Type B pancreatic cell (in vitro differentiated cells): ENCODE measurements at regions not wholly inside any gene's neighbourhood (a gene's known extent, or its start where the extent isn't known, plus 50 kb on each side); places are given as distances from the start of the nearest gene placed in this dataset.

Experiments
- DNase-seq: peaks from one replicate; pipeline ENCODE4 v3.0.0; 2021; ENCODE audit warnings: mixed read lengths; ENCODE audit not compliant: unreplicated experiment; ENCODE audit errors: extremely low spot score
- H3K27ac Mint-ChIP-seq: 2 replicates; pipeline ENCODE4 v1.8.0; 2021; ENCODE audit warnings: mild to moderate bottlenecking, mixed read lengths
- H3K27me3 Mint-ChIP-seq: 2 replicates; pipeline ENCODE4 v1.8.0; 2021; ENCODE audit warnings: mixed read lengths
- H3K36me3 Mint-ChIP-seq: 2 replicates; pipeline ENCODE4 v1.8.0; 2021; ENCODE audit warnings: mixed read lengths
- H3K4me1 Mint-ChIP-seq: one replicate; pipeline ENCODE4 v1.8.0; 2021; ENCODE audit warnings: mixed read lengths; ENCODE audit not compliant: unreplicated experiment
- H3K4me3 Mint-ChIP-seq: 2 replicates; pipeline ENCODE4 v1.8.0; 2021; ENCODE audit warnings: mild to moderate bottlenecking, mixed read lengths
- H3K9me3 Mint-ChIP-seq: 2 replicates; pipeline ENCODE4 v1.8.0; 2021; ENCODE audit warnings: mixed read lengths
- TF ChIP-seq, protein P1 (sequence below): fragments of 200-600 bp; sonication (generic); conservative IDR thresholded peaks from 2 replicates; pipeline ENCODE4 v1.5.0; 2021; ENCODE audit warnings: antibody characterized with exemption, mild to moderate bottlenecking

DNA sequence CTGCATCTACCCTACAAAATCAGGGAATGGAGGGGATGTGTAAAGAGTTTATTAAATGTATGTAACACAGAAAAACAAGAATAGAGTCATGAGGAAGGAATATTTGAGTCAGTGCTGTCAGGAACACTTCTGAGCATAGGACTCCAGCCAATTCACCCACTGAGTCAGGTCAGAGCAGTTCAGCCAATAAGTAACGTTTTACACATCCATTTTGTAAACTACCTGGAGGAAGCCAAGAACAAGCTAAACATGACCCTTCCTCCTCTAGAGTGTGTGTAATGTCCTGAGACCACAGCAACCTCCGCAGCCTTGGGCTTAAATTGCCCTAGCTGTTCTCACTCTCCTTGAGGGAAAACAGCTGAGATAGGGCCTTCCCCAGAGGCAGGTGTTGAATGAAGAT lies 691.5 kb upstream of the LRRN3 start:
- DNase-seq: no peak
- H3K36me3 Mint-ChIP-seq: no peaks in the 10 kb centered on the region
- no peaks in the 10 kb centered on the region for H3K9me3 Mint-ChIP-seq
- TF ChIP-seq, protein P1, sequence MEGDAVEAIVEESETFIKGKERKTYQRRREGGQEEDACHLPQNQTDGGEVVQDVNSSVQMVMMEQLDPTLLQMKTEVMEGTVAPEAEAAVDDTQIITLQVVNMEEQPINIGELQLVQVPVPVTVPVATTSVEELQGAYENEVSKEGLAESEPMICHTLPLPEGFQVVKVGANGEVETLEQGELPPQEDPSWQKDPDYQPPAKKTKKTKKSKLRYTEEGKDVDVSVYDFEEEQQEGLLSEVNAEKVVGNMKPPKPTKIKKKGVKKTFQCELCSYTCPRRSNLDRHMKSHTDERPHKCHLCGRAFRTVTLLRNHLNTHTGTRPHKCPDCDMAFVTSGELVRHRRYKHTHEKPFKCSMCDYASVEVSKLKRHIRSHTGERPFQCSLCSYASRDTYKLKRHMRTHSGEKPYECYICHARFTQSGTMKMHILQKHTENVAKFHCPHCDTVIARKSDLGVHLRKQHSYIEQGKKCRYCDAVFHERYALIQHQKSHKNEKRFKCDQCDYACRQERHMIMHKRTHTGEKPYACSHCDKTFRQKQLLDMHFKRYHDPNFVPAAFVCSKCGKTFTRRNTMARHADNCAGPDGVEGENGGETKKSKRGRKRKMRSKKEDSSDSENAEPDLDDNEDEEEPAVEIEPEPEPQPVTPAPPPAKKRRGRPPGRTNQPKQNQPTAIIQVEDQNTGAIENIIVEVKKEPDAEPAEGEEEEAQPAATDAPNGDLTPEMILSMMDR: no peak
- peaks cover 15% of the 10 kb centered on the region for H3K4me1 Mint-ChIP-seq
- no peaks in the 10 kb centered on the region for H3K27me3 Mint-ChIP-seq
- H3K4me3 Mint-ChIP-seq: no peak overlapping the region
- H3K27ac Mint-ChIP-seq: no peak overlapping the region

DNA sequence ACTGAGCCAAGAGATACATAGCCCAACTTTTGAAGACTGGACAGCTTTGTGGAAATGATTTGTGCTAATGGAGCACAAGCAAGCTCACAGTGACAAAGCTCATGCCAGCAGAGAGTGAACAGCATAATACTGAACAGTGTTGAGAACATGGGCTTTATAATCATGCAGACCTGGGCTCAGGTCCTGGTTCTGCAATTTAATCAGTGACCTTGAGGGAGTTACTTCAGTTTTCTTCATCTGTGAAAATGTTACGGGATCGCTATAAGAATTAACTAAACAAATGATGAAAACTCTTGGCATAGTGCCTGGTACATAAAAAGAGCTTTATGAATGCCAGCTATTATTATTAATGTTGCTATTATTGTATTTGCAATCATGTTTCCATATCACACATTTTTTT lies 690.5 kb upstream of the LRRN3 start:
- H3K4me3 Mint-ChIP-seq: no peak overlapping the region
- no peaks in the 10 kb centered on the region for H3K36me3 Mint-ChIP-seq
- TF ChIP-seq, protein P1: no peak
- H3K27me3 Mint-ChIP-seq: no peaks in the 10 kb centered on the region
- DNase-seq: no peak
- H3K27ac Mint-ChIP-seq: no peak overlapping the region
- H3K9me3 Mint-ChIP-seq: no peaks in the 10 kb centered on the region
- H3K4me1 Mint-ChIP-seq: peaks cover 15% of the 10 kb centered on the region

DNA sequence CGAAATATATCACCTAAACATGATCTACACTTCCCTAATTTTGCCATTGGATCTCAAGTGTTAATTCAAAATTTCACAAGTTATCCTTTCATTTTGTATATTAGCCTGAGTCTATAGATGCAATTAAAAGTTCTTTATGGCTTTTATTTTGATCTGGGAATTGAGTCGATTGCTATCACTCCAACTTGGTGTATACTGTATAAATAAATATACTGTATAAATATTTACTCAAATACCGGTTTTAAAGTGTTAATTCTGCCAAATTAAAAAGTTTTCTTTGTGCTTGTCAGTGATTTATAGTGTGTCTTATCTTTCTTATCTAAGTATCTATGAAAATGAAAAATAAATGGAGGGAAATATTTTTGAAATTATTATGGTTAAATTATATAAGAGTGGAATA lies 683.7 kb upstream of the LRRN3 start:
- H3K36me3 Mint-ChIP-seq: no peaks in the 10 kb centered on the region
- no peak for DNase-seq
- H3K4me1 Mint-ChIP-seq: no peaks in the 10 kb centered on the region
- no peak overlapping the region for H3K27ac Mint-ChIP-seq
- TF ChIP-seq, protein P1: no peak
- H3K27me3 Mint-ChIP-seq: no peaks in the 10 kb centered on the region
- peaks cover 5% of the 10 kb centered on the region for H3K9me3 Mint-ChIP-seq
- no peak overlapping the region for H3K4me3 Mint-ChIP-seq

DNA sequence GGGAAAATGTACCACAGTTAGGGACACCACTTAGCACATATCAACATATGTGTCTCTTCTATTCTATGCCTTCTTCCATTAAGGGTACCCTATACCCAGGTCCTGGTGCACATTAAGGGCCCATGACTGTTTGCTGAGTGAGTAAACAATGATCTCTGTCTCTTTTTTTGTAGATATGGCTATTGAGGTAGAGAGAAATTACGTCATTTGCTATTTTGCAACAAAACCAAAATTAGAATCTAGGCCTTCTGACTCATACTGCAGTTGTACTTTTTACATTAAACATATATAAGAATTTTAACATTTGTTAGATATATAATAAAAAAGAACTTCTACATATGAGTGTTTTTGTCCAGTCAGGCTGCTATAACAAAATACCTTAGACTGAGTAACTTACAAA lies 683.2 kb upstream of the LRRN3 start:
- H3K9me3 Mint-ChIP-seq: peaks cover 5% of the 10 kb centered on the region
- TF ChIP-seq, protein P1: no peak
- no peak for DNase-seq
- H3K27ac Mint-ChIP-seq: no peak overlapping the region
- no peaks in the 10 kb centered on the region for H3K27me3 Mint-ChIP-seq
- no peaks in the 10 kb centered on the region for H3K36me3 Mint-ChIP-seq
- H3K4me3 Mint-ChIP-seq: no peak overlapping the region
- no peaks in the 10 kb centered on the region for H3K4me1 Mint-ChIP-seq

DNA sequence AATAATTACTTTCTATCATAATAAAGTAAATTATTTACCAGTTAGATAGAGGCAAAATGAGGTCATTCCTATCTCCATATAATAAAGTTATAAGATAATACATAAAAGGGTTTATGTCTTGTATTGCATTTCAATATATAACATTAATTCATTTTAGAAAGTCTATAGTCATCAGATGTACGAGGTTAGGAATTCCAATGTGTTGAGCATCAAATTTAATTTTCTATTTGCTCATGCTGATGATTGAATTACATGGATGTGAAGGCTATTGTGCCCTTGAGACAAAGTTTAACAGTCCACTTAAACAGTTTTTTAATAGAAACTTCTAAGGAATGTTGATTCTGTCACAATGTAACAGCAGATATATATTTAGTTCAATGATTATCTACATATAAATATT lies 678.3 kb upstream of the LRRN3 start:
- H3K36me3 Mint-ChIP-seq: no peaks in the 10 kb centered on the region
- H3K4me1 Mint-ChIP-seq: peaks cover 7% of the 10 kb centered on the region
- H3K9me3 Mint-ChIP-seq: peaks cover 11% of the 10 kb centered on the region
- H3K27me3 Mint-ChIP-seq: no peaks in the 10 kb centered on the region
- DNase-seq: no peak
- no peak overlapping the region for H3K27ac Mint-ChIP-seq
- H3K4me3 Mint-ChIP-seq: no peak overlapping the region
- TF ChIP-seq, protein P1: no peak

DNA sequence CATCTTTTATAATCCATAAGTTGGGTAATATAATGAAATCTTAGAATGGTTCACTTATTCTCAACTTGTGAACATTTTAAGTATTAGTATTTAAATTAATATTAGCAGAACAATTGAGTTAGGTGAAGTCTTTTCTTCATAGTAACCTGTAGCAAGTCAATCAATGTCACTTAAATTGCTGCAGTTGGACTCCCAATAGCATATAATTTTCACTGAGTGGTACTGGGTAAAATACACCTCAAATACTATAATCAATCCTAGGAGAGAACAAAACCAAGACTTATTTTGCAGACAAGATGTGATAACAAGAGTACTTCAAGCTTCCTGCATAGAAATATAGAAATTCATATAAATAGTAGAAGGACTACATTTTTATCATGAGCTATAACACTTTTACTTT lies 677.9 kb upstream of the LRRN3 start:
- Mint-ChIP-seq H3K4me1 (peaks cover 7% of the 10 kb centered on the region), H3K9me3 (peaks cover 11% of the 10 kb centered on the region), H3K4me3 (no peak overlapping the region), H3K36me3 (no peaks in the 10 kb centered on the region), H3K27ac (no peak overlapping the region), H3K27me3 (no peaks in the 10 kb centered on the region)
- TF ChIP-seq, protein P1: no peak
- no peak for DNase-seq
